ENCODE measurements at regions not wholly inside any gene's neighbourhood (a gene's known extent, or its start where the extent isn't known, plus 50 kb on each side); places are given as distances from the start of the nearest gene placed in this dataset.

DNA sequence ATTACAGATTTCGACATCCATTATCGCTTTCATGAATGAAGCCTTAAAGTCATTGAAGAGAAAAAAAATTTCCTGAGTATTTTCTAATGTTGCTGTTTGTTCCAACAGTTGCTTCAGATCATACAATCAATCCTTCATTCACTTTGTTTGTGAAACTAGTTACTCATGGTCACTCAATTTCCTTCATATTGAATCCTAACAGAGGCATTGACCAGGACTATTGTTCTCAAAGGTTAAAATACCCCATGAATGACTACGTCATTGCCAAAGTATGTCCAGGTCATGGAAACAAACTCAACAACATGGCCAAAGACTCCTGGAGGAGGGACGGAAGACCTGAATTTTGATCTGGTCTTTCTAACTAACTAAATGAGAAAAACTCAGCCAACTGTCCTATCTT lies 54.0 kb upstream of the ABCB5 start:
- no peak for DNase-seq (ENCODE audit: extremely low spot score in 2 of 2)
- Histone ChIP-seq H3K9me3 (no peaks in the 10 kb centered on the region), H3K36me3 (no peaks in the 10 kb centered on the region), H3K4me1 (no peaks in the 10 kb centered on the region), H3K27me3 (no peaks in the 10 kb centered on the region), H3K27ac (no peak overlapping the region), H3K4me3 (no peak overlapping the region)
- TF ChIP-seq POLR2AphosphoS5 (IDR thresholded peaks at IDR 0.05; ENCODE audit: insufficient read depth in 1 of 2, low read depth in 1 of 2), result no peak
- intact Hi-C loops (cut with DNase I), result no loop called here

GRCh38 chr7:20561908-20562307 lies 53.6 kb upstream of the ABCB5 start:
- intact Hi-C loops (cut with DNase I), result no loop called here
- Histone ChIP-seq H3K4me1 (no peaks in the 10 kb centered on the region), H3K36me3 (no peaks in the 10 kb centered on the region), H3K4me3 (no peak overlapping the region), H3K27me3 (no peaks in the 10 kb centered on the region), H3K27ac (no peak overlapping the region), H3K9me3 (no peaks in the 10 kb centered on the region)
- DNase-seq (ENCODE audit: extremely low spot score in 2 of 2), result no peak
- no peak for TF ChIP-seq POLR2A (IDR thresholded peaks at IDR 0.05)
- TF ChIP-seq, protein P1, sequence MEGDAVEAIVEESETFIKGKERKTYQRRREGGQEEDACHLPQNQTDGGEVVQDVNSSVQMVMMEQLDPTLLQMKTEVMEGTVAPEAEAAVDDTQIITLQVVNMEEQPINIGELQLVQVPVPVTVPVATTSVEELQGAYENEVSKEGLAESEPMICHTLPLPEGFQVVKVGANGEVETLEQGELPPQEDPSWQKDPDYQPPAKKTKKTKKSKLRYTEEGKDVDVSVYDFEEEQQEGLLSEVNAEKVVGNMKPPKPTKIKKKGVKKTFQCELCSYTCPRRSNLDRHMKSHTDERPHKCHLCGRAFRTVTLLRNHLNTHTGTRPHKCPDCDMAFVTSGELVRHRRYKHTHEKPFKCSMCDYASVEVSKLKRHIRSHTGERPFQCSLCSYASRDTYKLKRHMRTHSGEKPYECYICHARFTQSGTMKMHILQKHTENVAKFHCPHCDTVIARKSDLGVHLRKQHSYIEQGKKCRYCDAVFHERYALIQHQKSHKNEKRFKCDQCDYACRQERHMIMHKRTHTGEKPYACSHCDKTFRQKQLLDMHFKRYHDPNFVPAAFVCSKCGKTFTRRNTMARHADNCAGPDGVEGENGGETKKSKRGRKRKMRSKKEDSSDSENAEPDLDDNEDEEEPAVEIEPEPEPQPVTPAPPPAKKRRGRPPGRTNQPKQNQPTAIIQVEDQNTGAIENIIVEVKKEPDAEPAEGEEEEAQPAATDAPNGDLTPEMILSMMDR (IDR thresholded peaks at IDR 0.05), result no peak
- TF ChIP-seq POLR2AphosphoS5 (IDR thresholded peaks at IDR 0.05; ENCODE audit: insufficient read depth in 1 of 2, low read depth in 1 of 2), result no peak

DNA sequence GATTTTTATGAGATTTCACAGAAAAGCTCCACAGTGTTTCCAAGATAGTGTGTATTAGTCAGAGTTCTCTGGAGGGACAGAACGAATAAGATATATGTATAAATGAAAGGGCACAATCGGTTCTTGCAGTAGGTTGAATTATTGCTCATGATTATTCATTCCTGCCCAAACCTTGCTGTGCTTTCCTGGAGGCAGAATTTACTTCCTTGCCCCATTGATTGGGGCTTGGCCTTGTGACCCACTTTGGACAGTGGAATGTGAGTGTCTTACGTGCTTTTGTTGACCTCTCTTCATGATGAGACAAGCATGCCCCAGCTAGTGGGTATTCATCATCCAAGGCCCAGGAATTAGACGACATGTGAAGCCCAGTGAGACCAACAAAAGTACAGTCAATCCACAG lies 53.0 kb upstream of the ABCB5 start:
- Histone ChIP-seq H3K27me3 (no peaks in the 10 kb centered on the region), H3K9me3 (no peaks in the 10 kb centered on the region), H3K36me3 (no peaks in the 10 kb centered on the region), H3K27ac (no peak overlapping the region), H3K4me3 (no peak overlapping the region), H3K4me1 (no peaks in the 10 kb centered on the region)
- DNase-seq (ENCODE audit: extremely low spot score in 2 of 2), result no peak
- intact Hi-C loops (cut with DNase I), result no loop called here
- no peak for TF ChIP-seq POLR2AphosphoS5 (IDR thresholded peaks at IDR 0.05; ENCODE audit: insufficient read depth in 1 of 2, low read depth in 1 of 2)
- TF ChIP-seq POLR2A (IDR thresholded peaks at IDR 0.05), result no peak
- TF ChIP-seq, protein P1 (IDR thresholded peaks at IDR 0.05), result no peak

Measured in vagina (tissue), 2 donors.